GM19240 (cell line): ENCODE measurements at regions not wholly inside any gene's neighbourhood (a gene's known extent, or its start where the extent isn't known, plus 50 kb on each side); places are given as distances from the start of the nearest gene placed in this dataset.
"Not testable (repeated sequence)": the region's sequence is repeated elsewhere in the genome, so short reads cannot be mapped to it uniquely, and the experiment has no call there.

Experiments used
- DNase-seq: peaks from one replicate; pipeline ENCODE4 v3.0.0; 2011; ENCODE audit warnings: low spot score; ENCODE audit not compliant: insufficient read length

- DNase-seq, result no peak
These were observed 285.0 kb upstream of the SPTLC3 start for GRCh38 chr20:12723811-12724210.

GRCh38 chr20:12728782-12729181, 280.0 kb upstream of the SPTLC3 start:
- DNase-seq, result no peak

GRCh38 chr20:12729326-12729725, 279.4 kb upstream of the SPTLC3 start:
- DNase-seq, result no peak

GRCh38 chr20:12733811-12734210, 275.0 kb upstream of the SPTLC3 start:
- DNase-seq, result no peak

GRCh38 chr20:12737497-12737896, 271.3 kb upstream of the SPTLC3 start:
- DNase-seq, result no peak

- DNase-seq, result no peak
These were observed 270.9 kb upstream of the SPTLC3 start for GRCh38 chr20:12737900-12738299.

- DNase-seq, result no peak
These were observed 268.1 kb upstream of the SPTLC3 start for GRCh38 chr20:12740647-12741046.

GRCh38 chr20:12744037-12744436, 264.7 kb upstream of the SPTLC3 start:
- no peak for DNase-seq

GRCh38 chr20:12748359-12748994, 260.3 kb upstream of the SPTLC3 start:
- no peak for DNase-seq

- DNase-seq, result no peak
These were observed 258.6 kb upstream of the SPTLC3 start for GRCh38 chr20:12750221-12750620.

GRCh38 chr20:12752900-12753693, 255.7 kb upstream of the SPTLC3 start:
- DNase-seq, result not testable (repeated sequence)

GRCh38 chr20:12753742-12754141, 255.0 kb upstream of the SPTLC3 start:
- DNase-seq, result not testable (repeated sequence)

GRCh38 chr20:12759493-12759892, 249.3 kb upstream of the SPTLC3 start:
- not testable (repeated sequence) for DNase-seq

GRCh38 chr20:12762725-12763124, 246.0 kb upstream of the SPTLC3 start:
- no peak for DNase-seq

- no peak for DNase-seq
These were observed 245.4 kb upstream of the SPTLC3 start for GRCh38 chr20:12763406-12763805.

GRCh38 chr20:12764053-12764452, 244.7 kb upstream of the SPTLC3 start:
- no peak for DNase-seq

GRCh38 chr20:12764851-12765250, 243.9 kb upstream of the SPTLC3 start:
- DNase-seq, result no peak

- DNase-seq, result no peak
These were observed 234.8 kb upstream of the SPTLC3 start for GRCh38 chr20:12773936-12774335.

- no peak for DNase-seq
These were observed 233.7 kb upstream of the SPTLC3 start for GRCh38 chr20:12775041-12775440.

- DNase-seq, result no peak
These were observed 231.8 kb upstream of the SPTLC3 start for GRCh38 chr20:12777016-12777415.

GRCh38 chr20:12786276-12786675, 222.5 kb upstream of the SPTLC3 start:
- no peak for DNase-seq

GRCh38 chr20:12788632-12789299, 220.0 kb upstream of the SPTLC3 start:
- DNase-seq, result no peak
